ENCODE measurements at regions not wholly inside any gene's neighbourhood (a gene's known extent, or its start where the extent isn't known, plus 50 kb on each side); places are given as distances from the start of the nearest gene placed in this dataset.

DNA sequence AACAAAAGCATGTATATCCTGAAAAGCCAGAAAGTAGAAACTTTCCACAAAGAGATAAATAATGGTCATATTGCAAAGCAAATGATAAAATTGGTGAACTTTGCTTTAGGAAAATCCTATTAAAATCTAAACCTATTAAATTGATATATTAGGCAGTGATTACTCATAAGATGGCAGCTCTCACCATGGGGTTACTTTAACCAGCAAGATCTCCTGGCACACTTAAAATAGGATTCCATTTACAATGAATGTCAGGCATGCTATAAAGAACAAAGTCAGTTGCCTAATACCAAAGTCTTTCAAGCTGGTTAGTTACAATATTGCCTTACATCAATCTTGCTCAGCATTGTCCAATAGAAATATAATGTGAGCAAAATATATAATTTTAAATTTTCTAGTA lies 816.2 kb downstream of the BCL11A start:
- no peak overlapping the region for H3K4me3 ChIP-seq (ENCODE audit: insufficient read depth, low read length, poor library complexity, severe bottlenecking)
- H3K79me2 ChIP-seq (ENCODE audit: insufficient read depth, low read length) = no peaks in the 10 kb centered on the region
- H3K9ac ChIP-seq (ENCODE audit: low read length) = no peak overlapping the region
- H3K27ac ChIP-seq (ENCODE audit: low read depth, low read length) = no peak overlapping the region
- H2AFZ ChIP-seq (ENCODE audit: low read depth, low read length, severe bottlenecking) = no peak overlapping the region
- H3F3A ChIP-seq (ENCODE audit: insufficient read depth) = no peaks in the 10 kb centered on the region
- no peaks in the 10 kb centered on the region for H3K9me2 ChIP-seq (replicated peaks; ENCODE audit: insufficient read depth, low read length)
- no peaks in the 10 kb centered on the region for H4K20me1 ChIP-seq (ENCODE audit: low read depth, low read length)
- H3K4me2 ChIP-seq (ENCODE audit: low read depth, low read length, poor library complexity, severe bottlenecking) = no peak overlapping the region
- TF ChIP-seq, protein P1, sequence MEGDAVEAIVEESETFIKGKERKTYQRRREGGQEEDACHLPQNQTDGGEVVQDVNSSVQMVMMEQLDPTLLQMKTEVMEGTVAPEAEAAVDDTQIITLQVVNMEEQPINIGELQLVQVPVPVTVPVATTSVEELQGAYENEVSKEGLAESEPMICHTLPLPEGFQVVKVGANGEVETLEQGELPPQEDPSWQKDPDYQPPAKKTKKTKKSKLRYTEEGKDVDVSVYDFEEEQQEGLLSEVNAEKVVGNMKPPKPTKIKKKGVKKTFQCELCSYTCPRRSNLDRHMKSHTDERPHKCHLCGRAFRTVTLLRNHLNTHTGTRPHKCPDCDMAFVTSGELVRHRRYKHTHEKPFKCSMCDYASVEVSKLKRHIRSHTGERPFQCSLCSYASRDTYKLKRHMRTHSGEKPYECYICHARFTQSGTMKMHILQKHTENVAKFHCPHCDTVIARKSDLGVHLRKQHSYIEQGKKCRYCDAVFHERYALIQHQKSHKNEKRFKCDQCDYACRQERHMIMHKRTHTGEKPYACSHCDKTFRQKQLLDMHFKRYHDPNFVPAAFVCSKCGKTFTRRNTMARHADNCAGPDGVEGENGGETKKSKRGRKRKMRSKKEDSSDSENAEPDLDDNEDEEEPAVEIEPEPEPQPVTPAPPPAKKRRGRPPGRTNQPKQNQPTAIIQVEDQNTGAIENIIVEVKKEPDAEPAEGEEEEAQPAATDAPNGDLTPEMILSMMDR (IDR thresholded peaks at IDR 0.05; ENCODE audit: insufficient read depth, low read length, poor library complexity, severe bottlenecking) = no peak
- no peak for TF ChIP-seq EZH2phosphoT487 (conservative IDR thresholded peaks at IDR 0.05; ENCODE audit: low read length)
- no peaks in the 10 kb centered on the region for H3K9me3 ChIP-seq (ENCODE audit: insufficient read depth, low read length)
- no peaks in the 10 kb centered on the region for H3K36me3 ChIP-seq (ENCODE audit: low read length)
- H3K27me3 ChIP-seq (ENCODE audit: low read length) = no peaks in the 10 kb centered on the region

DNA sequence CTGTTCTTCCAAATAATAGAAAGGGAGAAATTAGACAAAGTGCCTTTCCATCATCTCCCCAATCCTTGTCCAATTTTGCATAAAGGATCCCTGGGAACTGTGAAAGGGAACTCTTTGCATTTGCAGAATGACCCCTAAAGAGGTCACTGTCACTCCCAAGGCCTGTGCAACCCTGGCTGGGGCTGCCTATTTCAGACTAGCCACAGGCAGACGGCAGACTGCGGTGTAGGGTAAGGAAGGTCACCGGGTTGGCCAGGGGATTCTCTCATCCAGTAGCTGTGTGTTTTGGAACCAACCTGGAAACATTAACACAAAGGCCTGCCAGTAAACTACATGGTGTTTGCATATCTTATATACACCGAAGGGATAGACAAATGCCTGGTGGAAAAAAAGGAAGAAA lies 818.7 kb downstream of the BCL11A start:
- no peak overlapping the region for H3K27ac ChIP-seq (ENCODE audit: low read depth, low read length)
- TF ChIP-seq, protein P1 (IDR thresholded peaks at IDR 0.05; ENCODE audit: insufficient read depth, low read length, poor library complexity, severe bottlenecking) = no peak
- TF ChIP-seq EZH2phosphoT487 (conservative IDR thresholded peaks at IDR 0.05; ENCODE audit: low read length) = no peak
- H3K4me2 ChIP-seq (ENCODE audit: low read depth, low read length, poor library complexity, severe bottlenecking) = no peak overlapping the region
- no peaks in the 10 kb centered on the region for H3K79me2 ChIP-seq (ENCODE audit: insufficient read depth, low read length)
- H3K9ac ChIP-seq (ENCODE audit: low read length) = no peak overlapping the region
- H3K9me2 ChIP-seq (replicated peaks; ENCODE audit: insufficient read depth, low read length) = no peaks in the 10 kb centered on the region
- H3F3A ChIP-seq (ENCODE audit: insufficient read depth) = no peaks in the 10 kb centered on the region
- no peak overlapping the region for H3K4me3 ChIP-seq (ENCODE audit: insufficient read depth, low read length, poor library complexity, severe bottlenecking)
- no peaks in the 10 kb centered on the region for H4K20me1 ChIP-seq (ENCODE audit: low read depth, low read length)
- H3K36me3 ChIP-seq (ENCODE audit: low read length) = no peaks in the 10 kb centered on the region
- H3K9me3 ChIP-seq (ENCODE audit: insufficient read depth, low read length) = no peaks in the 10 kb centered on the region
- no peaks in the 10 kb centered on the region for H3K27me3 ChIP-seq (ENCODE audit: low read length)
- no peak overlapping the region for H2AFZ ChIP-seq (ENCODE audit: low read depth, low read length, severe bottlenecking)

DNA sequence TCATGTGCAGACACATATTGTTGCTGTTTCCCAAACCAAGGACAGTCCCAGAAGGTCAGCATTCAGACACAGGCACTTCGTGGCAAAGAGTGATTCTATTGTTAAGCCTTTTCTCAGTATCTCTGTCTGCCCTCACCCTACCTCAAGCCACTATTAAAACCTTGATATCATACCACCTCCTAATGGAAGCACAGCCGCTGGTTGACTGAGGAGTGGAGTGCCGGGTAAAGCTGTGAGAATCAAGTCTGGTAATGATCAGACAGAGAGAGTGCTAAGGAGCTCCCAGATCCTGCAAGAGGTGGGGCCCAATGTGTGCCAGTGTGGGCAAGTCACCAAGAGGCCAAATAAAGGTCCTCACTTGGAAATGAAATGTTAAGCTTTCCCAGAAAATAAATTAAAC lies 819.5 kb downstream of the BCL11A start:
- Histone ChIP-seq H2AFZ (ENCODE audit: low read depth, low read length, severe bottlenecking) (no peak overlapping the region), H4K20me1 (ENCODE audit: low read depth, low read length) (no peaks in the 10 kb centered on the region), H3F3A (ENCODE audit: insufficient read depth) (no peaks in the 10 kb centered on the region), H3K9ac (ENCODE audit: low read length) (no peak overlapping the region), H3K4me2 (ENCODE audit: low read depth, low read length, poor library complexity, severe bottlenecking) (no peak overlapping the region), H3K4me3 (ENCODE audit: insufficient read depth, low read length, poor library complexity, severe bottlenecking) (no peak overlapping the region), H3K27me3 (ENCODE audit: low read length) (no peaks in the 10 kb centered on the region), H3K79me2 (ENCODE audit: insufficient read depth, low read length) (no peaks in the 10 kb centered on the region), H3K9me3 (ENCODE audit: insufficient read depth, low read length) (no peaks in the 10 kb centered on the region), H3K36me3 (ENCODE audit: low read length) (no peaks in the 10 kb centered on the region), H3K9me2 (replicated peaks; ENCODE audit: insufficient read depth, low read length) (no peaks in the 10 kb centered on the region), H3K27ac (ENCODE audit: low read depth, low read length) (no peak overlapping the region)
- TF ChIP-seq, protein P1 (IDR thresholded peaks at IDR 0.05; ENCODE audit: insufficient read depth, low read length, poor library complexity, severe bottlenecking) = no peak
- TF ChIP-seq EZH2phosphoT487 (conservative IDR thresholded peaks at IDR 0.05; ENCODE audit: low read length) = no peak

DNA sequence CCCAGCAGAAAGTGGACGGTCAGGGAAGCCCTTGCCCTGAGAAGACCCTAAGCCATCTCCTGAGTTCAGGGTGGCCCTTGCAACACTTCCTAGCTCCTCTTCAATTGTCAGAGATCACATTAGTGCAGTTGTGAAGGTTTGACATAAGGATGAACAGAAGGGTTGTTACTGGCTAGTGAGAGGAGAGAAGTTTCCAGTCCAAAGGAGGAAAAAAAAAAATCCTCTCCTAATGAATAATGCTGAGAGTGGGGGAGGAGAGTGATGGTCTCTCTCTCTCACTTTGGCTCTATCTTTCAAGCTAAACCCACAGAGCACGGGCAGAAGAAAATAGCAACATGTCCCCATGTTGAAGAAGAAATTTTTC lies 819.9 kb downstream of the BCL11A start:
- H3F3A ChIP-seq (ENCODE audit: insufficient read depth) = no peaks in the 10 kb centered on the region
- H3K9ac ChIP-seq (ENCODE audit: low read length) = no peak overlapping the region
- no peak overlapping the region for H3K4me3 ChIP-seq (ENCODE audit: insufficient read depth, low read length, poor library complexity, severe bottlenecking)
- H3K9me2 ChIP-seq (replicated peaks; ENCODE audit: insufficient read depth, low read length) = no peaks in the 10 kb centered on the region
- TF ChIP-seq, protein P1 (IDR thresholded peaks at IDR 0.05; ENCODE audit: insufficient read depth, low read length, poor library complexity, severe bottlenecking) = no peak
- no peak for TF ChIP-seq EZH2phosphoT487 (conservative IDR thresholded peaks at IDR 0.05; ENCODE audit: low read length)
- H2AFZ ChIP-seq (ENCODE audit: low read depth, low read length, severe bottlenecking) = no peak overlapping the region
- no peak overlapping the region for H3K27ac ChIP-seq (ENCODE audit: low read depth, low read length)
- no peak overlapping the region for H3K4me2 ChIP-seq (ENCODE audit: low read depth, low read length, poor library complexity, severe bottlenecking)
- no peaks in the 10 kb centered on the region for H3K9me3 ChIP-seq (ENCODE audit: insufficient read depth, low read length)
- no peaks in the 10 kb centered on the region for H3K27me3 ChIP-seq (ENCODE audit: low read length)
- no peaks in the 10 kb centered on the region for H3K79me2 ChIP-seq (ENCODE audit: insufficient read depth, low read length)
- H4K20me1 ChIP-seq (ENCODE audit: low read depth, low read length) = no peaks in the 10 kb centered on the region
- no peaks in the 10 kb centered on the region for H3K36me3 ChIP-seq (ENCODE audit: low read length)
